H1 (cell line): ENCODE measurements at regions not wholly inside any gene's neighbourhood (a gene's known extent, or its start where the extent isn't known, plus 50 kb on each side); places are given as distances from the start of the nearest gene placed in this dataset.

Experiments
- CEBPB ChIP-seq: IDR thresholded peaks from 2 replicates; pipeline ENCODE4 v1.6.1; 2012; ENCODE audit warnings: low read depth, low read length
- HDAC2 ChIP-seq, 2 experiments: fragments of 300-600 bp in 1 of 2; sonication (generic) in 1 of 2; IDR thresholded peaks; 2 replicates each; pipeline ENCODE4 v1.6.1; 2011 to 2012; ENCODE audit warnings: low read depth in 2 of 2, low read length in 2 of 2, mild to moderate bottlenecking in 2 of 2, moderate library complexity in 2 of 2, borderline replicate concordance in 1 of 2, inconsistent platforms in 1 of 2
- POLR2AphosphoS5 ChIP-seq: IDR thresholded peaks from 2 replicates; pipeline ENCODE4 v1.6.1; 2011; ENCODE audit warnings: low read depth, low read length

DNA sequence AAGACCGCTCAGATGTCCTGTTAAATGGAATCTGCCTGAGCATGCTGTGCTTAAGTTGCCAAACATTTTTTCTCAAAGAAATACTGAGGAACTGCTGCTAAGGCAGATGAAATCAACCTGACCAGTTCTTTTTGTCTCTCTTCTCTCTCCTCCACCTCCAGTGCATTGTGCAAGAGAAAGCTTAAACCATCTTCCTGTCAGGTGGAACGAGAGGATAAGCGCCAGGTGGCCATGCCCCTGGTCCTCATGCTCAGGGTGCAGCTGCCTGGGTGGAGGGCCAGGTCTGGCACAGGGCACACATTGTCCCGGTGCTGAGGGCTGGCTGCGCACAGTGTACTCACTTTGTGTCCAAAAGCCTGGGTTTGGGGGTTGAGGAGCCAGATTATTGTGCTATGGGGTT, 176.2 kb upstream of the TP63 start (continued):
- TF ChIP-seq HDAC2 (IDR thresholded peaks at IDR 0.05; ENCODE audit: borderline replicate concordance in 1 of 2, low read depth in 2 of 2, low read length in 2 of 2): no peak
- TF ChIP-seq CEBPB: no peak
- TF ChIP-seq POLR2AphosphoS5: no peak
